PC-9 (cell line): ENCODE measurements at regions not wholly inside any gene's neighbourhood (a gene's known extent, or its start where the extent isn't known, plus 50 kb on each side); places are given as distances from the start of the nearest gene placed in this dataset.

Source experiments
- CTCF ChIP-seq: fragments of 200-600 bp; sonication (generic); conservative IDR thresholded peaks from 2 replicates; pipeline ENCODE4 v1.6.1; 2017; ENCODE audit warnings: mixed run types, antibody characterized with exemption, mild to moderate bottlenecking, moderate library complexity
- EZH2 ChIP-seq: fragments of 200-600 bp; sonication (generic); IDR thresholded peaks from 2 replicates; pipeline ENCODE4 v1.8.0; 2017; ENCODE audit warnings: antibody characterized with exemption, low read depth

GRCh38 chr10:3631701-3632330, 153.2 kb downstream of the KLF6 start:
- TF ChIP-seq CTCF (no peak), EZH2 (no peak)
